SW480 (cell line): ENCODE measurements at regions not wholly inside any gene's neighbourhood (a gene's known extent, or its start where the extent isn't known, plus 50 kb on each side); places are given as distances from the start of the nearest gene placed in this dataset.
A peak's percentile ranks its signal among the peaks of the same experiment; 100 is the strongest.

Experiments
- DNase-seq: peaks from one replicate; pipeline ENCODE4 v3.0.0-alpha.2; 2016; ENCODE audit warnings: low spot score

DNA sequence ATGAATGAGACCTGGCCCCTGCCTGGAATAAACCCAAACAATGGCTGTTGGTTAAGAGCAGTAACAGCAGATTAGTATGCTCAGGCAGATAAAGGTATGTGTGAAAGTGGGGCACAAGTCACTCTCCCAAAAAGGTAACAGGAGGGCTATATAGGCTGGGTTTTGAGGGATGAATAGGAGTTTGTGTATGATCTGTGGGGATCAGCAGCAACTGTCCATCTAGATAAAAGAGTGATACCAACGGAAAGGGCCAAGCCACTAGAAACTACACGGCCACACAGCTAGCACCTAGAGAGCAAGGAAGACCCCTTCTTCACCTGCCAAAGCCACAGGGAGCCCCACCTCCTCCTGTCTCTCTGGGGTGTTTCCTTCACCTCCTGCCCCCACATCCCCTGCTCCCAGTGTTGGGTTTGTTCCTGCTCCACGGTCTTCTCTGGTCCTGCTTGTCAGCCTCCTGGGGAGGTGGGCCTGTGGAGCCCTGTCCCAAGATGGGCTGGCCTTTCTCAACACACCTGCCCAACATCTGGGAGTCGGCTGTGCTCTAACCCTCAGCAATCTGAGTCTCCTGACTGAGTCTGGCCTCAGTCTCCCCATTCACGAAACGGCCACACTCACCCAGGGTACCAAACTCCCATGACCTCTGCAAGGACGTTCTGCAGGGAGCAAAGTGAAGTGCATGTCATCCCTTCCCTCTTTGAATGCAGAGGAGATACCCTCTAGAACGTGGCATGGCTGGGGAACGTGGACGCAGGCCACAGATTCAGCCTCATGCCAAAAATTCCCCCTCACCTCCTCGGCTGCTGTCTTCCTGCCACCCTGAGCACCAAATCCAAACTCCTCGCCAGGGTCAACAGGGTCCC lies 108.2 kb downstream of the NCOR2 start:
- no peak for DNase-seq

DNA sequence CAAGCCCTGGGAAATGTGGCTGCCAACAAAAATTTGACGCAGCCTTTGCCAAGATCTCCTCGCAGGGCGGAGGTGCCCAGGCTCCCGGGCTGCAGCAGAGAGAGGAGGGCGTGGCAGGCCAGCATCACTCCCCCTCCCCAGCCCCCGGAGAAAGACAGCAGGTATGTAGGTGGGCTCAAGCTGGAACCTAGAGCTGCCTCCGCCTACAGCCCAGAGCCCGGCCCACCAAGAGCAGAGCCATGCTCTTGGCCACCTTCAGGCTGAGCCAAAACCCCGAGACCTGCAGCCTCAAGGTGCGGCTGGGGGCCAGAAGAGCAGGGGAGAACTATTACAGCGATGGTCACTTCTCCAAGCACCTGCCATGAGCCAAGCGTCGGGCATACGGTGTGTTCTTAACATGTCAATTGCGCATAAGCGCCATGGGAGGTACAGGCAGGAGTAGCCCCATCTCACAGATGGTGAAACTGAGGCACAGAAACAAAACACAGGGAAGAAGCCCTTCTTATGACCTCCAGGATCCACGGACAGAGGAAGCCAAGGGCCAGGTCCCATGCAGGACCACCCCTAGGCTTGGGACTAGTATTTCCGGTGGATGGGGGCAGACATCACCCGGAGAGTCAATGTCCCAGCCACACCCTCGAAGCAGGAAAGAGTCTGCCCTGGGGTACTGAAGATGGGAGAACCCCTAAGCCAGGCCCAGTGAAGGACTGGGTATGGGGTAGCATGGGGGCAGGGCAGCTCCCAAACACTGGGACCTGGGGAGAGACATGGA lies 109.0 kb downstream of the NCOR2 start:
- no peak for DNase-seq

GRCh38 chr12:124457287-124458219 lies 109.9 kb downstream of the NCOR2 start:
- DNase-seq, result no peak

GRCh38 chr12:124456652-124457152 lies 110.7 kb downstream of the NCOR2 start:
- no peak for DNase-seq

GRCh38 chr12:124456133-124456651 lies 111.2 kb downstream of the NCOR2 start:
- no peak for DNase-seq

DNA sequence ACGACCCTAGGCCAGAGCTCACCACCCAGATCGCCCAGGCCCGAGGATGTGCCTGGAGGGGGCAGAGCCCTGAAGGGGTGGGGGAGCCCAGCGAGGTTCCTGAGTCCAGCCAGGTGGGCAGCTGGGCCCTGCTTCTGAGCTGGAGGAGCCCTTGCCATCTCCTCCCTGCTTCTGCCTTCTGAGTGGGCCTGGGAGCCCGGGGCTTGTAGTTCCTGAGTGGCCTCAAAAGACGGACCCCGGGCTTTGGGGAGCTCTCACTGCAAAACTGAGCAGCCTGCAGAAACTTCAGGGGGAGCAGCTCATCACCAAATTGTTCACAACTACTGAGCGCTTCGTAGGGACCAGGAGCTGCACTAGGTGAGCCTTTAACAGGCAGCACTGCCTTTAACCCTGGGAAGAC lies 112.1 kb downstream of the NCOR2 start:
- no peak for DNase-seq

DNA sequence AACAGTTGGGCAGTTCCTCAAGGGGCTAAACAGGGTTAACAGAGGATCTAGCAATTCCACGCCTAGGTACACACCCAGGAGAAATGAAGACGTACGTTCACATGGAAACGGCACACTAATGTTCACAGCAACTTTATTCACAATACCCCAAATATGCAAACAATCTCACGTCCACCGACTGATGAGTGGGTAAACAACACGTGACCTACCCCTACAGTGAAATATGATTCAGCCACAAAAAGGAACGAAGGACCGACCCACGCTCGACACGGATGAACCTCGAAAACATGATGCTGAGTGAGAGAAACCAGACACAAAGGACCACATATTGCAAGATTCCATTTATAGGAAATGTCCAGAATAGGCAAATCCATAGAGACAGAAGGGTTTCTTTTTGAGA lies 112.7 kb downstream of the NCOR2 start:
- no peak for DNase-seq

- DNase-seq, result no peak
Measured at GRCh38 chr12:124454352-124454725, 113.1 kb downstream of the NCOR2 start.

DNA sequence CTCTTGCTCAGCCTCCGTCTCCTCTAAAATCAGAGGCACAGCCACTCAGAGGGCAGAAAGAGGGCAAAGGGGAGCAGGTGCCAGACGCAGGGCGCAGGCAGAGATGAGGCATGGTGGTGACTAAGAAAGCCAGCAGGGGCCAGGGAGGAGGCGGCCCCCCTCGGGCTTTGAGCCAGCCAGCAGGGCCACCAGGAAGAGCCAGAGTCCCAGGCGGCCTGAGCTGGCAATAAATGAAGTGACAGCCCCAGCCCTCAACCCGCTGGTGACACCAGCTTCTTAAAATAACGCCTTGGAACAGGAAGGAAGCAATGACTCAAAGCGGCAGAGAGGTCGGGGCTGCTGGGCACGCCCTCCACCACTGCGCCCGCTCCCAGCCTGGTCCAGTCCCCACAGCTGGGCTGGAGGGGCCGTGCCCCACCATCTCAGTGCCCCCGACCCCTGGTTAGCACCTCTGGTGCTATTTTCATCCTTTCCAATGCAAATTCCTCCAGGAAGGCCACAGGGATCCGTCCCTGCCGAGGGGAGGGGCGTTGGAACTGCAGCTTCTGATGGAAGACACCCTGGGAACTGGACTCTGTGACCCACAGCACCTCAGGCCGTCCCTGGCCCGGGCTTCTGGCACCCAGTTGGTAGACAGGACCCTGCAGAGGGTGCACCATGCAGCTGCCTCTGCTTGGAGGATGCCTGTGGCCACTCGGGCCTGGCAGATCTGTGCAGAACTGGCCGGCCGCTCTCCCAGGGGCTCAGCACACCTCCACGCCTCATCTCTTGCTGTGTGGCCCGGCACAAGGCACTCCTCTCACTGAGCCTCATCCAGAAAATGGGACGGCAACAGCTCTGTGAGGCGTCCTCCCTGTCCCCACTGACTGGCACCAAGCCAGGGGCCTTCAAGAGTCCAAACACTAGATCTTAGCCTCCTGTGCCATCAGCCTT lies 113.7 kb downstream of the NCOR2 start:
- DNase-seq, result peak; percentile 53

- DNase-seq, result no peak
Measured at GRCh38 chr12:124452576-124453331, 114.7 kb downstream of the NCOR2 start.

DNA sequence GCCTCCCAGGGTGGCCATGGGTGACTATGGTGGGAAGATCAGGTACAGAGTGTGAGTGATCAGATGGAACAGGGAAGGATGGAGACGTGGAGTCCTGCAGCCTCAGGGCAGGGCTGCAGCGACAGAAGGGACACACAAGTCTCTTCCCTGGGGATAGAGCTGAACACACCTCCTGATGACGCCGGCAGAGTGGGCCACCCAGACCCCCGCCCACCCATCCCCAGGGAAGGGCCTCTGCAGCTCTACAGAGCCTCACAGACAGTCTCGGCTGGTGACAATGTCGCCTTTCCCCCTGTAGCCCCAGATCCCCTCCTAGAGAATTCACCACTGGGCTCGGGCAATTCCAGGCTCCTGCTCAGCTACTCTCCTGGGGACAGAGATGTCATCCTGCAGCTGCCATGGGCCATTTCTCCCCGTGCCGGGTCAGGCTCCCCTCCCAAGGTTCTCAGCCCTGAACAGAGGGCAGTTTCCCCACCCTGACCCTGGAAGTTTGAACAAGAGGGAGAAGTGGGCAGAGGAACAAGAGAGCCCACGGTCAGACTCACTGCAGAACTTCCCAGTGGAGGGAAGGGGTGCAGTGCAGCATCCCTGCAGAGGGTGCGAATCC lies 115.7 kb downstream of the NCOR2 start:
- no peak for DNase-seq

DNA sequence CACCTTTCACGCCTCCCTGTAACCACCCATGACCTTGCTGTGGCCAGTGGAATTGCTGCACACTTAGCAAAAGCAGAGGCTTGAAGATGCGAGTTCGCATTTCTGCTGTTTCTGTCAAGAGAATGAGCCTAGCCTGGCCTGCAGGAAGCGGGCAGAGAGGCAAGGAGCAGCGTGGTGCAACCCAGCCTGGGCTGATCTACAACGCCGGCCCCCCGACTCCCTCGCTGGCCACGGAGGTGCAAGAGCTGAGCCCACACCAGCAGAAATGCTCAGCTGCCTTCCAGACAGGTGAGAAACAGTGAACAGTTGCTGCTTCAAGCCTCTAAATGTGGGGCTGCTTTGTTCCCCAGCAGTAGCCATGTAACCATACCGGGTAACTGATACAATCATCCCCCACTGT lies 116.4 kb downstream of the NCOR2 start:
- no peak for DNase-seq

DNA sequence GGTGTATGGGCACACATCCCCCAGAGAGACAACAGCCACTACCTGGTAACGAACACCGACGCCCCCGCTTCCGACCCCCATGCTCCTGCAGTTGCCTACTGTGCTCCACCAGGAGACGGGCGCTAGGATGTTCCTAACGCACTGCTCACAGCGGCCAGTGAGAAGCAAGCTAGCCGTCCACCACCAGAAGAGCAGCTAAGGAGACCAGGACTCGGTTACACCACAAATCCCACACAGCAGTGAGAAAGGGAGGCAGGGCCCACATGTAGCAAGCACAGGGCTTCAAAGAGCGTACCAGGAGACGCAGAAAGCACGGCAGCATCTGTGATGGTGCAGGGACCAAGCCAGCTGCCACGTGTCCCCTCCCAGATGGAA lies 117.0 kb downstream of the NCOR2 start:
- DNase-seq, result no peak

DNA sequence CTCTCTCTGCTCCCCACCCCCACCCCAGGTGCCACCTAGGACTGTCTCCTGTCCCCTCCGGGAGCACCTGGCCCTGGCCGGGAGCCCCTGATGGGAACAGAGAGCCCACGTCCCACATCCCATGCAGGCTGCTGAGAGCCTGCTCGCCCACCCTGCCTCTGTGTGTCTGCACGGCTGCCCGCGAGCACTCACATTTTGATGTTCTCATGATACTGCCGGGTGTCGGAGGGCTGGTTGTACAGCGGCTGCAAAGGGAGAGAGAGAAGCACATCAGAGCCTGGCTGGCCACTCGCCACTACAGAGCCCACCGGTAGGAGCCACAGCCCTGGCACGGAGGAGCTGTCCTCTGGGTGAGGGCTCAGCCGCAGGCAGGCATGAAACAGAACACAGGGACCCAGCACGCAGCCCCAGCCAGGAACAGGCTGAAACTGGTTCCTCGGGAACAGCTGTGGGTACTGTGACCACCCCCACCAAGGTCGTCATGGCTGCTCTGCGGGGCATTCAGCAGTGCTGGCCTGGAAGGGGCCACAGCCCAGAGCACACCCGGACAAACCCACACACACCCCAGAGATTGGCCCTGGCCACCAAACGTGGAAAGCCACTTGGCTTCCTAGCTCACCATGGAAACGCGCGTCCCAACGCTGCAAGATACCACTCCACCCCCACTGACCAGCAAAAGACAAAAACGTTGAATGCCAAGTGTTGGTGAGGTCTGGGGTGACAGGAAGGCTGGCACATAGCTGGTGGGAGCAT lies 117.6 kb downstream of the NCOR2 start:
- DNase-seq, result no peak

- no peak for DNase-seq
Measured at GRCh38 chr12:124448955-124449622, 118.3 kb downstream of the NCOR2 start.

GRCh38 chr12:124448241-124448954 lies 119.0 kb downstream of the NCOR2 start:
- DNase-seq, result no peak

DNA sequence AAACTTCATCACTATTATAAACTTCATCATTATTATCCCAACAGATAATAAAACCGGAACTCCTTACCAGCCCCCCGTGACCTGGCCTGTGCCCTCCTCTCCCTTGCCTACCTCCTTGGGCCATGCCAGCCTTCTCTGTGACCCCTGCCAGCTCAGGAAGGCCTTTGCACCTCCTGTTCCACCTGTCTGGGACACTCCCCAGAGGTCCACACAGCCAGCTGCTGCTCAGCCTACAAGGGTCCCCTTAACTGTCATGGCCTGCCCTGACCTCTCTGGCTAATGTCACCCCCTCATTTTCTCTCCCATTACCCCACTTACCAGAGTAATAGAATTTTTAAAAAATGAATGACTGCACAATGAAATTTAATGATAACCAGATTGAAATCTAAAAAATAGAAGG lies 121.0 kb downstream of the NCOR2 start:
- DNase-seq, result no peak

DNA sequence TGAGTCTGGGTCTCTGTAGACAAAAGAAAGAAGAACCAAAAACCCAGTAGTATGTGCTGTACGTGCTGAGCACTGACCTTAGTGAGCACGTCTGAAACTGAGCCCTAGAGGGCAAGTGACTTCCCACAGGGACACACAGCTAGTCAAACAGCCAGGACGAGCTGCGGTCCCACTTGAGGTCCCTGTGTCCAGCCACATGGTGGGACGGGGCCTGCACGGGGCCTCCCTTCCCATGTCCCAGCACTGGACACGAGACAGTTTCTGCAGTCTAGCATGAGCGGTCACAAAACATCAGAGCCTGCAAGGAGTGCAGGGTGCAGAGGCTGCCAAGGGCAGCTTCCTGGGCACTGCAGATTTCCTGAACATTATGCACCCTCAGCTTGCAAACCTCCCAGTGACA lies 121.6 kb downstream of the NCOR2 start:
- no peak for DNase-seq
